Mononuclear cell (primary cell): ENCODE measurements at regions not wholly inside any gene's neighbourhood (a gene's known extent, or its start where the extent isn't known, plus 50 kb on each side); places are given as distances from the start of the nearest gene placed in this dataset.
"Not testable (repeated sequence)": the region's sequence is repeated elsewhere in the genome, so short reads cannot be mapped to it uniquely, and the experiment has no call there.

Source experiments
- H3K27me3 ChIP-seq: 2 replicates; pipeline ENCODE4 v1.6.0; 2011; ENCODE audit warnings: low read length, control low read depth; ENCODE audit not compliant: insufficient read depth
- H3K4me1 ChIP-seq: 2 replicates; pipeline ENCODE4 v1.5.1; 2011; ENCODE audit warnings: mild to moderate bottlenecking, low read length, control low read depth; ENCODE audit not compliant: insufficient read depth
- H3K4me3 ChIP-seq: 2 replicates; pipeline ENCODE4 v1.5.1; 2011; ENCODE audit warnings: mild to moderate bottlenecking, low read length, moderate library complexity
- H3K9me3 ChIP-seq: 2 replicates; pipeline ENCODE4 v1.5.1; 2011; ENCODE audit warnings: low read depth, mild to moderate bottlenecking, control low read depth, low read length

DNA sequence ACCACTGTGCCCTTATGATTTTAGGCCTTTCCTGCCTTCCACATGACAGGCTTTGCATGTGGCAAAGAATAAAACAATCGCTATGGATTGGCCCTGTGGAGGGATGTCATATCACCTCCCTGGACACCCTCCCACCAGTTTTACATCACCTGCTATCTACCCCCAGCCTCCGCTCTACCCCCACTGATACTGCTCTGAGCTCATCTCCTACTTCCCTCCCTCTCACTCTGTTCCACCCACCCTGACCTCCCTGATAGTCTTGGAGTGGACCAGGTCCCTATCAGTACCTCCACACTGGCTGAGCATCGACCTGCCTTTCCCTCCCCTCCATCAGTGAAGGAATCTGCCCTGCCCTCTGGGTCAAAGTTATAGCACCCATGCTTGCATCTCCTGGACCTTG is 91.8 kb upstream of the FOXN3 start:
- Histone ChIP-seq H3K9me3 (no peaks in the 10 kb centered on the region), H3K4me1 (peaks cover 45% of the 10 kb centered on the region), H3K4me3 (no peak overlapping the region), H3K27me3 (no peaks in the 10 kb centered on the region)

GRCh38 chr14:89507926-89508460 is 91.0 kb upstream of the FOXN3 start:
- Histone ChIP-seq H3K4me1 (peaks cover 54% of the 10 kb centered on the region), H3K9me3 (no peaks in the 10 kb centered on the region), H3K27me3 (no peaks in the 10 kb centered on the region), H3K4me3 (no peak overlapping the region)

DNA sequence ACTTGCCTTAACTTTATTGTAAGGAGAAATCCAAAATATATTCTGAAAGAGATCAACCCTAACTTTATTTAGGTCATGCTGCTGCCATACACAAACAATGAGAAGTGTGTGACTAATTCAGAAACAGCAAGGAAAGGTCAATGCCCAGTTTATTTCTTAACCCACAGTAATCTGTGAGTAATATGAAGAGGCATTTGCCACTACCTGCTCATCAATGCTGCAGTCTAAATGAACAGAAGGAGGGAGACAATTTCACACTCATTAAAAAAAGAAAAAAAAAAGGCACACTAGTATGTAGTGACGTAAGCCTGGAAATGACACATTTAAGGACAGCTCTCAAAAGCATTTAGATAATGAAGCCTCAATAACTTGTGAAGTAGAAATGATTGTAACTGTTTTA is 90.5 kb upstream of the FOXN3 start:
- H3K27me3 ChIP-seq = no peaks in the 10 kb centered on the region
- no peak overlapping the region for H3K4me3 ChIP-seq
- peaks cover 56% of the 10 kb centered on the region for H3K4me1 ChIP-seq
- no peaks in the 10 kb centered on the region for H3K9me3 ChIP-seq

GRCh38 chr14:89506891-89507452 is 89.9 kb upstream of the FOXN3 start:
- not testable (repeated sequence) for H3K9me3 ChIP-seq, H3K4me3 ChIP-seq, H3K27me3 ChIP-seq
- H3K4me1 ChIP-seq = peaks cover 56% of the 10 kb centered on the region

DNA sequence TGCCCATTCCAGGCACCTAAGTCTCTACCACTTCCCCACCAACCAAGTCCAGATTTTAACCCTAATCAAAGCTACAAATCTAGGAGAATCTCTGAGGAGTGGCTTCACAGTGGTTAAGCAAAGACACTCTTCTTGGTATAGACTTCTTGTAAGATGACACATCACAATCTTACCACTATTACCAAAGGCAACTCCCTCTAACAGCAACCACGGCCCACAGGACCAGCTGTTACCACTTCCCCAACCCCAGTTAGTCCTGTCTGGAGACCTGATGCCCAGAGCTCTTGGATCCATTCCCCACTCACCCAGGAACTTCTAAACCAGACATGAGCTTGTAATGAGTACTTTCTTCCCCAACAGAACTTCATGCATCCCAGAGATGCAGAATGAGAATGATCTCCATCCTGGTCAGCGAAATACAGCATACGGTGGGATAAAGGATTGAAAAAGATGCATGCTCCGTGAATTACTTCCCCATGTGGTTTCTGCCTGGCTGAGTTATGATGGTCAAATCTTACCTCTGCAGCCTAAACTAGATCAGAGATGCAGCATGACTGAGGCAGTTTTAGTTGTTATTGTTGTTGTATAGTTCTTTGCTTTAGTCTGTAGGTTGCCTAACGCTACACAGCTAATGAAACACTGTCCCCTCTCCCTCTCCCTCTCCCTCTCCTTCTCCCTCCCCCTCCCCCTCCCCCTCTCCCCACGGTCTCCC is 87.7 kb upstream of the FOXN3 start:
- Histone ChIP-seq H3K4me3 (no peak overlapping the region), H3K27me3 (no peaks in the 10 kb centered on the region), H3K9me3 (no peaks in the 10 kb centered on the region), H3K4me1 (peaks cover 34% of the 10 kb centered on the region)

GRCh38 chr14:89504091-89504490 is 87.1 kb upstream of the FOXN3 start:
- H3K4me1 ChIP-seq = peaks cover 36% of the 10 kb centered on the region
- no peaks in the 10 kb centered on the region for H3K27me3 ChIP-seq
- no peaks in the 10 kb centered on the region for H3K9me3 ChIP-seq
- no peak overlapping the region for H3K4me3 ChIP-seq

GRCh38 chr14:89503431-89503996 is 86.5 kb upstream of the FOXN3 start:
- Histone ChIP-seq H3K4me1 (peaks cover 37% of the 10 kb centered on the region), H3K4me3 (no peak overlapping the region)

GRCh38 chr14:89502966-89503365 is 85.9 kb upstream of the FOXN3 start:
- Histone ChIP-seq H3K9me3 (no peaks in the 10 kb centered on the region), H3K27me3 (no peaks in the 10 kb centered on the region), H3K4me1 (peaks cover 32% of the 10 kb centered on the region), H3K4me3 (no peak overlapping the region)

More at GRCh38 chr14:89503431-89503996, 86.5 kb upstream of the FOXN3 start:
- Histone ChIP-seq H3K27me3 (no peaks in the 10 kb centered on the region), H3K9me3 (no peaks in the 10 kb centered on the region)

DNA sequence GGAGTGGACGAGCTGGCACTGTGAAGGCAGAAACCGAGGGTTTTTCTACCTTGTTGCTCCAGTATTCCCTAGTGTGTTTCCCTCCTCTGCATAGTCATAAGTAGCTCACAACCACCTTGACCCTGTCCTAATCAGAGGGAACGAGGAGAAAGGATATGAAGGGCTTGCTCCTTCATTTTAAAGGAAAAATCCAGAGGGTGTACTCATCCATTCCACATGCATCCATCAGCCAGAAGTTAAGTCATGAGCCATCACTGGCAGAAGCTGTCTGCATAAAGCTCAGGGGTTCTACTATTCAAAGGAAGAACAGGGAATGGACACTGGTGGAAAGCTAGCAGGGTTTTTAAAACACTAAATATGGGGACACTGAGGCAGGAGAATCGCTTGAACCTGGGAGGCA is 84.3 kb upstream of the FOXN3 start:
- no peaks in the 10 kb centered on the region for H3K9me3 ChIP-seq
- H3K4me3 ChIP-seq = no peak overlapping the region

DNA sequence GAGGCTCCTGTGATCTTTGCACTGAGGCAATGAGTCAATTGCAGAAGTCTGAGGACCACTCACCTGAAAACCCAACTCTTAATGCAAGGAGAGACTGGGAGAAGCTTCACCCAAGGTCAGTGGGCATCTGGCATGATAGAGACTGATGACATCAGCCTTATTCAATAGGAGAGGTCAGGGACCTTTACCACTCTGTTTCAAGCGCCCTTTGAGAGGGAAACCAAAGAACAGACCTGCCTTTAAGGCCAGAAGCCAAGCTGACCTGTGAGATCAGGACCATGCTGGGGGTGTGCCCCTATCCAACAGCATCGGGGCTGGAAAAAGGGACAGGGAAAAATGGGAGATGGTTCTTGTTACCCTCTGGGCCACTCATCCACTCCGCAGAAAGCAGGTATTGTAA is 83.3 kb upstream of the FOXN3 start:
- no peak overlapping the region for H3K4me3 ChIP-seq
- H3K27me3 ChIP-seq = no peaks in the 10 kb centered on the region
- H3K4me1 ChIP-seq = peaks cover 29% of the 10 kb centered on the region
- H3K9me3 ChIP-seq = no peaks in the 10 kb centered on the region

More for the DNA sequence above, 84.3 kb upstream of the FOXN3 start:
- H3K4me1 ChIP-seq = peaks cover 29% of the 10 kb centered on the region
- H3K27me3 ChIP-seq = no peaks in the 10 kb centered on the region

DNA sequence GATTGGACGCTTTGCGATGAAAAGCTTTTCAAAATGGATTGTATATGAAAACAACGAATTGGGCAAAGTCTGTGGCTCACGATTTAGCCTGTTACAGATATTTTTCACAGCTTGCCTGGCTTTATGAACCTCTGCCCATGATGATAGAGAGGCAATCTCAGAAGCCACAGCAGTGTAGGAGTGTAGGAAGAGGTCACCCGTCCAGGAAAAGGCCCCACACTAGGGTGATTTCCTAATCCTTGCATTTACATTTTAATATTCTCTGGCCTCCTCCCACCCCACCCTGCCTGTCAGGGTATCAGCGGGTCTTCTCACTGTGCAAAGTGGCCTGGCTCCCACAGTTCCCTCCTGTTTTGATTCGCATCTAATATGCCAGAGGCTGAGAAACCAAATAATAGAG is 81.8 kb upstream of the FOXN3 start:
- Histone ChIP-seq H3K9me3 (no peaks in the 10 kb centered on the region), H3K27me3 (no peaks in the 10 kb centered on the region), H3K4me1 (peaks cover 21% of the 10 kb centered on the region), H3K4me3 (no peak overlapping the region)

DNA sequence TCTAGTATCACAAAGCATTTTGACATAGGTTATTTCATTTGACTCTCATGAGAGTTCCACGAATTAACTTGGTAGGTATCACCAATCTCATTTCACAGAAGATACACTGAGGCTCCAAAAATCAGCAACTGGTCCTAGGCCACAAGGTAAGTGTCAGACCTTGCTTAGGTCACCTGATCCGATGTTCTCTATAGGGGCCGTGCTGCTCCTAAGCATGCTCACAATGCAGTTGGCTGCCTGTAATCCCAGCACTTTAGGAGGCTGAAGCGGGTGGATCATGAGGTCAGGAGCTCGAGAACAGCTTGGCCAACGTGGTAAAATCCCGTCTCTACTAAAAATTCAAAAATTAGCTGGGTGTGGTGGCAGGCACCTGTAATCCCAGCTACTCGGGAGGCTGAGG is 78.7 kb upstream of the FOXN3 start:
- H3K9me3 ChIP-seq = no peaks in the 10 kb centered on the region
- peaks cover 10% of the 10 kb centered on the region for H3K4me1 ChIP-seq
- H3K27me3 ChIP-seq = no peaks in the 10 kb centered on the region
- no peak overlapping the region for H3K4me3 ChIP-seq

DNA sequence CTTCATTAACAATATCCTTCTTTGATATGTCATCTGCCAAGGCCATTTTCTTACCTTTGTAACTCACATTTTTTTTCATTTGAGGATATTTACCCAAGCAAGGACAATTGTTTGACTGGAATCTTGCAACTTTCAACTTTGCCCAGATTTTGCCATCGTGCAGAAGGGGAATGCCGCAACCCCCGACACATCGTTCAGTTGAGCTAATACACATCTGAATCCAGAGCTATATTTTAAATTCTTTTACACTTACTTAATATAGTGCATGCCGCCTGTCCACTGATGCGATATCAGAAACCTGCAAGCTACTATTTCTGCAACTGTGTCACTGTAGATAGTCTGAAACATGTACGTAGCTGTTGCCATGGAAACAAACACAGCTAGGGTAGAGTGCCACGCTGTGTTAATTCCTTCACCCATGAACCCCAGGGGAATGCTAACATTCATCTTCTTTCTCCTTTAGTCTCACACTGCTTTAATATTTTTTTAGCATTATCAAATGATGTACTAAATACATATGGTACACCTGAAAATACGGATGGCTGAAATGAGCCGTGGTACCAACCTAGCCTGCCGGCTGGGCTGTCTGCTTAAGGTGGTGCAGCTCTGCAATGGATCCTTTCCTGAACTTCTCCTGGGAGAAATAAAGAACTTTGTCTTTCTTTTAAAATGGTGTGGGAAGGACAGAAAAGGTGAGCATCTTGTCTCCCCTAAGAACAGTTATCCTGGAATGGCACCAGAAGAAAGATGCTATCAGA is 77.0 kb upstream of the FOXN3 start:
- H3K27me3 ChIP-seq = no peaks in the 10 kb centered on the region
- H3K9me3 ChIP-seq = no peaks in the 10 kb centered on the region
- H3K4me3 ChIP-seq = no peak overlapping the region

GRCh38 chr14:89493406-89493805 is 76.4 kb upstream of the FOXN3 start:
- no peak overlapping the region for H3K4me3 ChIP-seq
- H3K27me3 ChIP-seq = no peaks in the 10 kb centered on the region
- H3K4me1 ChIP-seq = peaks cover 16% of the 10 kb centered on the region
- no peaks in the 10 kb centered on the region for H3K9me3 ChIP-seq

More for the DNA sequence above, 77.0 kb upstream of the FOXN3 start:
- peaks cover 14% of the 10 kb centered on the region for H3K4me1 ChIP-seq

- H3K27me3 ChIP-seq = no peaks in the 10 kb centered on the region
Measured at GRCh38 chr14:89491711-89492381, 74.8 kb upstream of the FOXN3 start.

More at GRCh38 chr14:89491711-89492381, 74.8 kb upstream of the FOXN3 start:
- H3K9me3 ChIP-seq = no peaks in the 10 kb centered on the region
- H3K4me1 ChIP-seq = peaks cover 31% of the 10 kb centered on the region
- no peak overlapping the region for H3K4me3 ChIP-seq
